Skeletal muscle tissue (tissue), 3 donors: ENCODE measurements at regions not wholly inside any gene's neighbourhood (a gene's known extent, or its start where the extent isn't known, plus 50 kb on each side); places are given as distances from the start of the nearest gene placed in this dataset.

ENCODE experiments used
- H3K27ac ChIP-seq: one replicate; pipeline ENCODE4 v1.7.0; 2013; ENCODE audit warnings: mild to moderate bottlenecking, low read depth, low read length, inconsistent platforms
- H3K27me3 ChIP-seq, 3 donors: one replicate each; pipeline ENCODE4 v1.7.0; 2013; ENCODE audit warnings: low read length in 3 of 3; ENCODE audit not compliant: control insufficient read depth in 3 of 3, insufficient read depth in 3 of 3
- H3K36me3 ChIP-seq, 3 donors: one replicate each; pipeline ENCODE4 v1.7.0; 2013; ENCODE audit warnings: low read length in 3 of 3; ENCODE audit not compliant: control insufficient read depth in 3 of 3, insufficient read depth in 3 of 3
- H3K4me1 ChIP-seq, 3 donors: one replicate each; pipeline ENCODE4 v1.7.0; 2013; ENCODE audit warnings: low read length in 3 of 3, mild to moderate bottlenecking in 3 of 3; ENCODE audit not compliant: control insufficient read depth in 3 of 3, insufficient read depth in 3 of 3
- H3K4me3 ChIP-seq, 3 donors: one replicate each; pipeline ENCODE4 v1.7.0; 2013; ENCODE audit warnings: low read length in 3 of 3
- H3K9ac ChIP-seq, 3 donors: one replicate each; pipeline ENCODE4 v1.7.0; 2013; ENCODE audit warnings: low read length in 3 of 3, mild to moderate bottlenecking in 3 of 3, moderate library complexity in 2 of 3, low read depth in 1 of 3
- H3K9me3 ChIP-seq, 3 donors: one replicate each; pipeline ENCODE4 v1.7.0; 2013; ENCODE audit warnings: low read length in 3 of 3; ENCODE audit not compliant: control insufficient read depth in 3 of 3
- donor health status: Osteomylitis.

DNA sequence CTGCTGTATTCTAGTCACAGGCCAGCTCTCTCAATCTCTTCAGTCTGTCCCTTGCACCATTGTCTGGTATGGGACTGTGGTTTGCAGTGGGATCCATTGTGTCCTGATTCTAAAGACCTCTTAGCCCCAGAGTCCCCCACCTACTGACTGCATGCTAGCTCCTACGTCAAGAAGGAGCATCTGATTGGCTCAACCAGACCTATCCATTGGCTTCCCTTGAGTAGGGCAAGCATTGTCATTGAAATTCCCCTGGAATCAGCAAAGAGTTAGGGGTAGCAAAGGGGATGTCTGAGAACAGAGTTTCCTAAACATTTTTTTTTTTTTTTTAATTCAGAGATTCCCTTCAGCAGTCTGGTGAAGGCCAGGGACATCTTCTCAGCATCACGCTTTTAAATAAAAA lies 175.3 kb upstream of the MPHOSPH6 start:
- H3K9ac ChIP-seq, result no peak overlapping the region
- peaks cover under 1 to 7% (median 5%) of the 10 kb centered on the region in 3 donors for H3K27me3 ChIP-seq
- H3K4me3 ChIP-seq, result no peak overlapping the region
- H3K4me1 ChIP-seq, result peaks cover 0 to under 1% (median 0%) of the 10 kb centered on the region in 3 donors
- H3K36me3 ChIP-seq, result no peaks in the 10 kb centered on the region
- H3K27ac ChIP-seq, result no peak overlapping the region
- H3K9me3 ChIP-seq, result peaks cover 0 to 2% (median 0%) of the 10 kb centered on the region in 3 donors

DNA sequence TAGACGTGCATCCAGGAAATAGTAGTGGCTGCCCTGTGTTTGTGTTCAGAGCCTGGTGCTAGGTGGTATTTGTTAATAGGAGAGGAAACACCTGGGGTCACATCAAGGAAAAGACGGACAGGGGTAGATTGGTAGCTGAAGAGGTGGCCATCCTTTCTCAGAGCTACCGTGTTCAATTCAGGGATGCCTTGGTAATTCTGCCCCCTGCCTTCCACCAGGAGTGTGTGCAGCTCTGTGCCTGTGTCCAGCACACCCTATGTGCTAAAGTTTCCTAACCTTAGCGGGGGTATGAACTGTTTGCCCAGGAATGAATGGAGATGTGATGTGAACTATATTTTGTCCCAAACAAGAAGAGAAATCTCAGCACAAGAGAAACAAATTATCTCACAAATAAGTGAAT lies 174.1 kb upstream of the MPHOSPH6 start:
- Histone ChIP-seq H3K27me3 (peaks cover 3 to 7% (median 5%) of the 10 kb centered on the region in 3 donors), H3K9me3 (peaks cover 0 to 2% (median 0%) of the 10 kb centered on the region in 3 donors), H3K9ac (no peak overlapping the region), H3K4me1 (no peaks in the 10 kb centered on the region), H3K36me3 (no peaks in the 10 kb centered on the region), H3K27ac (no peak overlapping the region), H3K4me3 (no peak overlapping the region)

DNA sequence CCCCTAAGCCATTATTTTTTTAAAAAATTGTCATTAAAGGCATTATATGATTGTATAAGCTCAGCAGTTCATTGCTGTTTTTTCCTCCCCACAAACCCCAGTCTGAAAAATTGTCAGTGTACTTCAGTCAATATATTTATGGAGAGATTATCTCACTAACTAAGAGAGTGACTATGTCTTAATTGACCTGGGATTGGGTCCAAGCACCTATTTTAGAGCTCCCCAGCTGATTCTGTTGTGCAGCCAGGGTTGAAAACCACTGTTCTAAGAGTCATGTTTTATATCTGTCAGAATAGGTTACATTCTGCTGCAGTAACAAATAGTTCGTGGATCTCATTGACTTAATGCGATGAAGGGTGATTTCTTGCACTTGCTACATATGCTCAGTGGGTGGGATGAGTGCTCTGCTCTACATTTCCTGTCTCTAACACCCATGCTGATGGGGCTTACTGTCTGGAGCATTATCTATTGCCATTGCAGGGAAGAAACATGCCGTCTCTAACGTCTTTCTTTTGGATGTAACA lies 171.2 kb upstream of the MPHOSPH6 start:
- Histone ChIP-seq H3K27ac (no peak overlapping the region), H3K9me3 (peaks cover 0 to 2% (median 0%) of the 10 kb centered on the region in 3 donors), H3K27me3 (peaks cover 3 to 7% (median 5%) of the 10 kb centered on the region in 3 donors), H3K4me3 (no peak overlapping the region), H3K9ac (no peak overlapping the region), H3K4me1 (no peaks in the 10 kb centered on the region), H3K36me3 (no peaks in the 10 kb centered on the region)

DNA sequence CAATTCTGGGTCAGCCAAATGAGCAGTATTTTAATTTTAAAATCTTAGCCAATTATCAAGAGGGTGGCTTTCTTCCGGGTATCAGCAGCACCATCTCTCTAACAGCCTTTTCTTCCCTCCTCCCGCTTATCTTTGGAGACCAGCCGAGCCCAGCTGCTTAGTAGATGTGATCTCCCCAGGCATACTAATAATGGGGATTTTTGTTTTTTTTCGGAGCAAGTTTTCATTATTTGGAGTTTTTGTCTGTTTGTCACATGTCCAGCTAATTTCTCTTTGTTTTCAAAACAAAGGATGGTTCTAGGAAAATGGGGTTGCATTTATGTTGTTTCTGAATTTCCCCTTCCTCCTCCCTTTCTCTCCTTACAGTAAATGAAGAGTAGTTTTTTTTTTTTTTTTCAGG lies 170.5 kb upstream of the MPHOSPH6 start:
- Histone ChIP-seq H3K4me1 (no peaks in the 10 kb centered on the region), H3K4me3 (no peak overlapping the region), H3K27me3 (peaks cover 3 to 7% (median 5%) of the 10 kb centered on the region in 3 donors), H3K36me3 (no peaks in the 10 kb centered on the region), H3K27ac (no peak overlapping the region), H3K9ac (no peak overlapping the region), H3K9me3 (peaks cover 0 to 2% (median 0%) of the 10 kb centered on the region in 3 donors)

DNA sequence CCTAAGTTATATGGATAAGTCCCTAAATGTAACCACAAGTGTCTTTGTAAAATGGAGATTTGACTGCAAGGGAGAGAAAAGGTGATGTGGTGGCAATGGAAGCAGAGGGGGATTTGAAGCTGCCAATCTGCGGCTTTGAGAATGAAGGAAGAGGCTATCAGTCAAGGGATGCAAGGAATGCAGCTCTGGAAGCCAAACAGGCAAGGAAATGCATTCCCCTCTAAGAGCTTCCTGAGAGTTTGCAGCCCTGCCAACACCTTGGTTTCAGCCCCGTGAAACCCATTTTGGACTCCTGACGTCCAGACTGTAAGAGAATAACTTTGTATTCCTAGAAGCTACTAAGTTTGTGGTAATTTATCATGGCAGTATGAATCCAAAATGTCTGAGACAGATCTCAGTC lies 167.3 kb upstream of the MPHOSPH6 start:
- Histone ChIP-seq H3K27ac (no peak overlapping the region), H3K36me3 (no peaks in the 10 kb centered on the region), H3K27me3 (peaks cover 0 to 5% (median 3%) of the 10 kb centered on the region in 3 donors), H3K4me3 (no peak overlapping the region), H3K9me3 (peaks cover 0 to 2% (median 0%) of the 10 kb centered on the region in 3 donors), H3K9ac (no peak overlapping the region), H3K4me1 (no peaks in the 10 kb centered on the region)

DNA sequence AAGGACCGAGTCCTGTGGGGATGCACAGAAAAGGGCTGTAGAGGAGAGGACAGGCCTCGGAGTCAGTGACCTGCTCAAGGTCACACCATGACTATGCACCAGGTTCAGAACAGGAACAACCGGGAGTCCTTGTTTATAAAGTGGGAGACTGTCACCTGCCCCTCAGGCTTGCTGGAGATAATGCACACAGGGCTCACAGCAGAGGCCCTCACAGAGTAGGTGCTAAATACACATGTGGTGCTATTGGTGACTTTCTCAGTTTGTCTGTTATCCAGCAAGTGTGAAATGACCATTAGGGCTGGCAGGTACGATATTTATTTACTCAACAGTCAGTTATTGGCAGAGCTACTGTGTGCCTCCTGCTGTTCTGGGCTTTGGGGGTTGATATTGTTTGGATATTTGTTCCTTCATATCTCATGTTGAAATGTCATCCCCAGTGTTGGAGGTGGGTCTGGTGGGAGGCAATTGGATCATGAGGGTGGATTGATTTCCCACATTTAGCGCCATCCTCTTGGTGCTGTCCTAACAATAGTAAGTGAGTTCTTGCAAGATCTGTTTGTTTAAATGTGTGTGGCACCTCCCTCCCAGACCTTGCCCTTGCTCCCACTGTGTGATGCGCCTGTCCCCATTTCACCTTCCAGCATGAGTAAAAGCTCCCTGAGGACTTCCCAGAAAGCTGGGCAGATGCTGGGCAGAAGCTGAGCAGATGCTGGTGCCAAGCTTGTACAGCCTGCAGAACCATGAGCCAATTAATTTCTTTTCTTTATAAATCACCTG lies 162.1 kb upstream of the MPHOSPH6 start:
- no peaks in the 10 kb centered on the region for H3K36me3 ChIP-seq
- no peak overlapping the region for H3K9ac ChIP-seq
- H3K27ac ChIP-seq, result no peak overlapping the region
- H3K4me3 ChIP-seq, result no peak overlapping the region
- peaks cover 0 to 13% (median 4%) of the 10 kb centered on the region in 3 donors for H3K4me1 ChIP-seq
- H3K9me3 ChIP-seq, result no peaks in the 10 kb centered on the region
- no peaks in the 10 kb centered on the region for H3K27me3 ChIP-seq

DNA sequence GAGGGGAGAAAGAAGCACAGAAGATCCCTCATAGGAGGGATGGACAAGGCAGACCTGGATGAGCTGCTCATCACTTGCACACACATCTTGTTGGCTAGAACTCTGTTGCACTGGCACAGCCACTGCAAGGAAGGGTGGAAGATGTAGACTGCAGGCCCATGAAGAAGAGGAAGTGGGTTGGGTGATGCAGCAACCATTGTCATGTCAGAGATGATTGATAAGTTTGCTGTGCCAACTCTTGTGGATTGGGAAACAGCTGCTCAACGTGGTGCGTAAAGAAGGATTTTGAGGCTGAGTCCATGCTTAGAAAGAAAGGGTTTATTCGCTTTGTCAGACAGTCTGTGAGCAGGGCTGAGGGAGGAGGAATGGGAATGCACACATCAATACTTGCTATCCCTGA lies 161.4 kb upstream of the MPHOSPH6 start:
- H3K4me3 ChIP-seq, result no peak overlapping the region
- no peak overlapping the region for H3K9ac ChIP-seq
- no peak overlapping the region for H3K27ac ChIP-seq
- no peaks in the 10 kb centered on the region for H3K36me3 ChIP-seq
- H3K27me3 ChIP-seq, result no peaks in the 10 kb centered on the region
- peaks cover 0 to 13% (median 4%) of the 10 kb centered on the region in 3 donors for H3K4me1 ChIP-seq
- no peaks in the 10 kb centered on the region for H3K9me3 ChIP-seq

DNA sequence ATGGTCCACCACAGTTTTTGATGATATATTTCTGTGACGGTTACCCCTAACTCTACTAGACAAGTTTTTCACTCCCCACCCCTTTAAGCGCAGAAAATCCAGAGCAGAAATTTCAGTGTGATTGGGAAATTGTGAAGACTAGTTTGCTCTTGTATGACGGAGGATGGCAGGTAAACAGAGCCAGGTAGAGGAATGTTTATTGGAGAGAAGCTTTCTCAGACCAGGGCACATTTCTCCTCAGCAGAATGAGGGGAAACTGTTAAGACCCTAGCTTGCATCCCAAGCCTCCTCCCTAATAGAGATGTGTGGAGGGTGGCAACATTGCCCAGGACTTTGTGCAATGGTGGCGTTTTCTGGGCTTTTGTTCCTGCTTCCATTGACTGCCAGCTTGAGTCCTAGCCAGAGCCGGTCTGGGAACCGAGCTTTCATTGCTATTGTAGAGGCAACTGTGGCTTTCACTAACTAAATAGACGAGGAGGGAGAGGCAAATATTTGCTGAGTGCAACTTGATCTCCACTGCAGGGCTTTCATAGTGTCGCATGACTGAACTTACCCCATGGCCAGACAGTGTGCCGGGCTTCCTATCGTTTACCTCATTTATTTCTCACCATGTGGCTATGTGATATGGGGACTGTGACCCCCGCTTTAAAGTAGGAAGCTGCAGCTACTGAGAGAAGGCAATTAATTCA lies 159.6 kb upstream of the MPHOSPH6 start:
- Histone ChIP-seq H3K9ac (peak overlapping the region in 1 of 3 donors; percentile 46), H3K4me1 (peaks cover 0 to 13% (median 4%) of the 10 kb centered on the region in 3 donors), H3K36me3 (no peaks in the 10 kb centered on the region), H3K27me3 (no peaks in the 10 kb centered on the region), H3K4me3 (no peak overlapping the region), H3K9me3 (peaks cover 0 to under 1% (median 0%) of the 10 kb centered on the region in 3 donors), H3K27ac (no peak overlapping the region)

DNA sequence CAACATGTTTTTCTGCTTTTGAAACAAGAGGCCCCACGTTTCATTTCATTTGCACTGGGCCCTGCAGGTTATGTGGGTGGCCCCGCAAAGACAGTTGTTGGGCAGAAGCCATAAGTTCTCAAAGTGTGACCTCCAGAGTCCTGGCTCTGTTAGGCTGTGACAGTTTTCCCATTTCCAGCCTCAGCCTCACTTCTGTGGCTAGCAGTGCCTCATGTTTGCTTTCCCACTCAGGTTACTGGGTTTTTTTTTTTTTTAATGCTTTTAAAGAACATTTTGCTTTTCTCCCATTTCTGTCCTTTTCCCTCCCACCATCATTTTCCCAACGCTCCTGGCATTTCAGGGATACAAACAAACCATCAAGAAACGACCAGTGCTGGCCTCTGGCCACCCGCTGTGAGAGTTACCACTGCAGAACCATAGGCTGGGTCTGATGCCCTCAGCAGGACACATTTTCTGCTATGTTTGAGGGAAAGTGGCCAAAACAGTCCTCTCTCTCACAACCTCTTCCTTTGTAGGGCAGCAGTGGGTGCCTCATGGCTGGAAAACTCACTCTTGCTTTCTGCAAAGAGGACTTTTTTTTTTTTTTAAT lies 159.0 kb upstream of the MPHOSPH6 start:
- Histone ChIP-seq H3K4me1 (peaks cover 0 to 13% (median 4%) of the 10 kb centered on the region in 3 donors), H3K27ac (no peak overlapping the region), H3K36me3 (no peaks in the 10 kb centered on the region), H3K4me3 (no peak overlapping the region), H3K9me3 (peaks cover 0 to 4% (median 3%) of the 10 kb centered on the region in 3 donors), H3K9ac (no peak overlapping the region), H3K27me3 (no peaks in the 10 kb centered on the region)
